ENCODE measurements at regions not wholly inside any gene's neighbourhood (a gene's known extent, or its start where the extent isn't known, plus 50 kb on each side); places are given as distances from the start of the nearest gene placed in this dataset.

- no peak overlapping the region for H3K4me3 ChIP-seq (ENCODE audit: low read depth, low read length)
- DNase-seq (ENCODE audit: low read depth, low spot score) = no peak
- CTCF ChIA-PET = no interaction called here
- no peak for TF ChIP-seq CTCF (IDR thresholded peaks at IDR 0.05; ENCODE audit: insufficient read depth, low read length, missing control alignments)
- POLR2A ChIA-PET = no interaction called here
These were observed 187.9 kb downstream of the MIS18A start for GRCh38 chr21:32090956-32091355.

- CTCF ChIA-PET = no interaction called here
- TF ChIP-seq CTCF (IDR thresholded peaks at IDR 0.05; ENCODE audit: insufficient read depth, low read length, missing control alignments) = no peak
- DNase-seq (ENCODE audit: low read depth, low spot score) = no peak
- POLR2A ChIA-PET = no interaction called here
- no peak overlapping the region for H3K4me3 ChIP-seq (ENCODE audit: low read depth, low read length)
These were observed 189.1 kb downstream of the MIS18A start for GRCh38 chr21:32089766-32090165.

GRCh38 chr21:32088471-32088870, 190.4 kb downstream of the MIS18A start:
- no peak for DNase-seq (ENCODE audit: low read depth, low spot score)
- no peak overlapping the region for H3K4me3 ChIP-seq (ENCODE audit: low read depth, low read length)
- TF ChIP-seq CTCF (IDR thresholded peaks at IDR 0.05; ENCODE audit: insufficient read depth, low read length, missing control alignments) = no peak
- POLR2A ChIA-PET = no interaction called here
- CTCF ChIA-PET = no interaction called here

GRCh38 chr21:32087447-32087846, 191.4 kb downstream of the MIS18A start:
- CTCF ChIA-PET = no interaction called here
- H3K4me3 ChIP-seq (ENCODE audit: low read depth, low read length) = no peak overlapping the region
- DNase-seq (ENCODE audit: low read depth, low spot score) = no peak
- POLR2A ChIA-PET = no interaction called here
- TF ChIP-seq CTCF (IDR thresholded peaks at IDR 0.05; ENCODE audit: insufficient read depth, low read length, missing control alignments) = no peak

- no peak for TF ChIP-seq CTCF (IDR thresholded peaks at IDR 0.05; ENCODE audit: insufficient read depth, low read length, missing control alignments)
- H3K4me3 ChIP-seq (ENCODE audit: low read depth, low read length) = no peak overlapping the region
- POLR2A ChIA-PET = no interaction called here
- no peak for DNase-seq (ENCODE audit: low read depth, low spot score)
- CTCF ChIA-PET = no interaction called here
These were observed 195.7 kb downstream of the MIS18A start for GRCh38 chr21:32083197-32083596.

- ChIA-PET POLR2A (no interaction called here), CTCF (no interaction called here)
- no peak for TF ChIP-seq CTCF (IDR thresholded peaks at IDR 0.05; ENCODE audit: insufficient read depth, low read length, missing control alignments)
- no peak for DNase-seq (ENCODE audit: low read depth, low spot score)
- H3K4me3 ChIP-seq (ENCODE audit: low read depth, low read length) = no peak overlapping the region
These were observed 196.4 kb downstream of the MIS18A start for GRCh38 chr21:32082466-32082865.
